ENCODE measurements at regions not wholly inside any gene's neighbourhood (a gene's known extent, or its start where the extent isn't known, plus 50 kb on each side); places are given as distances from the start of the nearest gene placed in this dataset.

DNA sequence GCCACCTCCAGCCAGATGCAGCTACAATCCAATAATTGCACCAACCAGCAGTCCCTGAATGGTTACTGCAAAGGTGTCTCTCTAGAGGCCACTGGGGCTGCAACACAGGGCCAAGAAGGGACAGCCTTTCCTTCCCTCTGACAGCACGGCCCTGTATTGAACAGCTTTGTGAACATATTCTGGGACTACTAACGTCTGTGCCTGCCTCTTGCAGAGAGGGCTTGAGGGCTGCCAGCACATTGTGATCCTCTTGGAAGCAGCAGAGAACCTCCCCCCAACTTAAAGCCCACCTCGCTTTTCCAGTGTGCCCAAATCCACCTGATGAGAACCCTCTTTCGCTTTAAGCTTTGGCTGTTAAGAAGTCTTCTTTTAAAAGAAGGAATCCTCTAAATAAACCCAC lies 415.9 kb downstream of the RPS24 start:
- no peak overlapping the region for H3K4me3 ChIP-seq (replicated peaks; ENCODE audit: low read depth, low read length)
- TF ChIP-seq, protein P1, sequence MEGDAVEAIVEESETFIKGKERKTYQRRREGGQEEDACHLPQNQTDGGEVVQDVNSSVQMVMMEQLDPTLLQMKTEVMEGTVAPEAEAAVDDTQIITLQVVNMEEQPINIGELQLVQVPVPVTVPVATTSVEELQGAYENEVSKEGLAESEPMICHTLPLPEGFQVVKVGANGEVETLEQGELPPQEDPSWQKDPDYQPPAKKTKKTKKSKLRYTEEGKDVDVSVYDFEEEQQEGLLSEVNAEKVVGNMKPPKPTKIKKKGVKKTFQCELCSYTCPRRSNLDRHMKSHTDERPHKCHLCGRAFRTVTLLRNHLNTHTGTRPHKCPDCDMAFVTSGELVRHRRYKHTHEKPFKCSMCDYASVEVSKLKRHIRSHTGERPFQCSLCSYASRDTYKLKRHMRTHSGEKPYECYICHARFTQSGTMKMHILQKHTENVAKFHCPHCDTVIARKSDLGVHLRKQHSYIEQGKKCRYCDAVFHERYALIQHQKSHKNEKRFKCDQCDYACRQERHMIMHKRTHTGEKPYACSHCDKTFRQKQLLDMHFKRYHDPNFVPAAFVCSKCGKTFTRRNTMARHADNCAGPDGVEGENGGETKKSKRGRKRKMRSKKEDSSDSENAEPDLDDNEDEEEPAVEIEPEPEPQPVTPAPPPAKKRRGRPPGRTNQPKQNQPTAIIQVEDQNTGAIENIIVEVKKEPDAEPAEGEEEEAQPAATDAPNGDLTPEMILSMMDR (IDR thresholded peaks at IDR 0.05; ENCODE audit: low read depth, low read length, missing control alignments): no peak
- no peak for DNase-seq (ENCODE audit: extremely low read depth, low read depth)

DNA sequence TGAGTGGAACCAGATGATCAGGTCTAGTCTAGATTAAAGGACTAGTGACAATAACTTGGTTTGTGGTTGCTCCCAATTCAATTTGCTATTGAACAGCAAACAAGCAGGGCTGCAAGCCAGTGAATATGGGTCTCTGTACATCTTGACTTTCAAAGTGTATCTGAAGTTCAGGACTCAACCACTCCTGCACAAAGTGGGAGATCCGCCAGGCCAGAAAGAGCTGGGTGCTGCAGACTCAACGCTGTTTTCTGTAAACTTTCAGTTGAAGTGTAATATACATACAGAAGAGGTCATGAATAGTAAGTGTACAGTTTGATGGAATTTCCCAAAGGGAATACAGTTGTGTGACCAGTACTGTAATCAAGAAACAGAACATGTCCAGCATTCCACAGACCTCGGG lies 416.6 kb downstream of the RPS24 start:
- TF ChIP-seq, protein P1 (IDR thresholded peaks at IDR 0.05; ENCODE audit: low read depth, low read length, missing control alignments): no peak
- DNase-seq (ENCODE audit: extremely low read depth, low read depth): no peak
- no peak overlapping the region for H3K4me3 ChIP-seq (replicated peaks; ENCODE audit: low read depth, low read length)

DNA sequence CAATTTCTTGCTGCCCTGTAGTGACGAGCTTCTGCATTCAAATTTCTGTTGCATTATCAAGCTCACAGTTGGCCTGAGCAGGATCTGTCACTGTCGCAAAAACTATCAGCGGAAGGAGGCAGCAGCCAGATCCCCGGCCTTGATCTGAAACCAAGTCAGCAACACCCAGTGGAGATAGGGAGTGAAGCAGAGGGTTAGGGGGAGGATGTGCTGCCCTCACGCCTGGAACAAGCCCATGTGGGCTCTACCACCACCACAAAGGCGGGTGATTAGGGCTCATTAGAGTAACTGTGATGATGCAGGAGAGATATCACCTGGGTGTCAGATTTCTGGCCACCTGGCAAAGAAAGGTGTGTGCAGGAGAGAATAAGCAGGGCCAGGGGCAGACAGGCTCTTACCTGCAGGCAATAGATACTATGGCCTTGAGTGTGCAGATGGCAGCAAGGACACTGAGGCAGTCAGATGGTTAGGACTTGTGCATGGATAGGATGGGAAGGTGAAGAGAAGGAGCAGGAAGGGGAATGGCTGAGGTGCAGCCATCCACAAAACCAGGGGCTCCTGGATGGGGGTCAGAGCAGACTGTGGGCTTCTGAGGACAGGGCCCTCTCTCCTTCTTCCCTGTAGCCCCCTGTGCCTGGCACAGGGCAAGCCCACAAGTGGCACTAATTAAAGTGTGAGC lies 417.3 kb downstream of the RPS24 start:
- no peak for DNase-seq (ENCODE audit: extremely low read depth, low read depth)
- no peak overlapping the region for H3K4me3 ChIP-seq (replicated peaks; ENCODE audit: low read depth, low read length)
- TF ChIP-seq, protein P1 (IDR thresholded peaks at IDR 0.05; ENCODE audit: low read depth, low read length, missing control alignments): no peak

DNA sequence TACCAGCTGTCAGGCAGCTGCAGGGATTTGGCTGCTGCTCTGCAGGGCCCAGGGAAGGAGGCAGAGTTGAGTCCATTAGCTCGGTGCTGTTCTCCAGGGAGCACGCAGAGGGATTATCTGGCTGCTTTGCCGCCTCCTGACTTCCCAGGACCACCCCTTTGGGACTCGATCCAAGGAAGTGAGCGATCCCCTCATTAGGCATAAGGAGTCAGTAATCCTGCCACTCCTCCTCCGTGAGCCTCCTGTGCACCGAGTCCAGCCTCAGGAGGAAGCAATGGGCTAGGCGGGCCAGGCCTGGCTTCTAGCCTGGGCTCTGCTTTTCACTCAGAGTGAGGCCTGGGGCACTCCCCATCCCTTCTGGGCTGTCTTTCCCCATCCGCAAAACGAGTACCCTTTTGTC lies 417.9 kb downstream of the RPS24 start:
- DNase-seq (ENCODE audit: extremely low read depth, low read depth): no peak
- TF ChIP-seq, protein P1 (IDR thresholded peaks at IDR 0.05; ENCODE audit: low read depth, low read length, missing control alignments): no peak
- no peak overlapping the region for H3K4me3 ChIP-seq (replicated peaks; ENCODE audit: low read depth, low read length)

DNA sequence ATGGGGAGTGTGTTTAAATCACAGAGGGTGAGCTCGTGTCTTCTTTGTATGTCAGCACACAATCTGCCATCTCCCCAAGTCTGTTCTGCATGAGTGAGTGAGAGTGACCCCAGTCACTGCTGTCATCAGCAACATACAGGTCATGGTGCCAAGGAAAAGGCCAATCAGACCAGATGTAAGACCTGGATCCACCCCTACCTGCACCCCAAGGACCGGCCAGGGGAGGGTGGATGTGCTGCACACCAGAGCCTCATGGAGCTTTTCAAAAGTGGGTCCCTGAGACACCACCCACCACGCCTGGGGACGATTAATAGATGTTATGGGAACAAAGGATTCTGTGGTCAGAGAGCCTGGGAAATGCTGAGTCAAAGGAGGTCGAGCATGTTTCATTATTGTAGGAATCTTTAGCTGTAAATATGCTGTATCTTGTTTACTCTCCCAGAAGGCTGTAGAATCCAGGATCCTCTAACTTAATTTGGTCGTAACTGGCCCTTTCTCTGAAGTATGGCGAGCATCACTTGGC lies 420.5 kb downstream of the RPS24 start:
- H3K4me3 ChIP-seq (replicated peaks; ENCODE audit: low read depth, low read length): no peak overlapping the region
- TF ChIP-seq, protein P1 (IDR thresholded peaks at IDR 0.05; ENCODE audit: low read depth, low read length, missing control alignments): no peak
- DNase-seq (ENCODE audit: extremely low read depth, low read depth): no peak

DNA sequence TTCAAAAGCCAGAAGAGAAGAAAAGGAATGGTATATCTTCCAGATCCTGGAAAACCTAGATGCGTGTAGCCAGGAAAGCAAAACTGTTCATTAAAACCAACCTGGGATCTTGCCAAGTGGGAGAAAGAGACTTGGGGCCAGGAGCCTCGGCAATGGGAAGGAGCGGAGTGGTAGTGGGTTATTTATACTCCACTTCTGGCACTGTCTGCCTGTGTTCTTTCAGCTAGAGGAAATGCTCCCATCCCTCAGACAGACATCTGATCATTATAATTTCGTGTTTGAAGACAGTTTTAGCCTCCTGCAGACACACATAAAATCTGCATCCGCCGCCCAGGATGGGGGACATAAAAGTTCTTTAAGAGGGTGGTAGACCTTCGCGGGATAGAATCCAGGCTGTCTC lies 421.6 kb downstream of the RPS24 start:
- no peak for DNase-seq (ENCODE audit: extremely low read depth, low read depth)
- TF ChIP-seq, protein P1 (IDR thresholded peaks at IDR 0.05; ENCODE audit: low read depth, low read length, missing control alignments): no peak
- no peak overlapping the region for H3K4me3 ChIP-seq (replicated peaks; ENCODE audit: low read depth, low read length)

DNA sequence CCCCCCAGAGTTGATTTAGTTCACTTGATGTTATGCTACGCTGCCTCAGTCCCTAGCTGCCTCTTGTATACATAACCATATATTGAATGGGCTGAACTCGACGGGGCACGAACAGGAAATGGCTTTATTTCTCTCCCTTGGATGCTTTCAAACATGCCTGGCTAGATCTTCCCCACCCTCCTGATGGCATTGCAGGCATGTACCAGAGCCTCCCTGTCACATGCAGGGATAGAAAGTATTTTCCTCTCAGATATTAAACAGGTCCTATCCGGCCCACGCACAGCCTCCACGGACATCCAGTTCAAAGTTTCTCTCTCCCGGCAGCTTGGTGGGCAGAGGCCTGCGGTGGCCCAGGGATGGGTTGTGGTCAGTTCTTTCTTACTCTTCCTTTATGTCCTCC lies 422.1 kb downstream of the RPS24 start:
- DNase-seq (ENCODE audit: extremely low read depth, low read depth): no peak
- no peak overlapping the region for H3K4me3 ChIP-seq (replicated peaks; ENCODE audit: low read depth, low read length)
- TF ChIP-seq, protein P1 (IDR thresholded peaks at IDR 0.05; ENCODE audit: low read depth, low read length, missing control alignments): no peak
